HG03442 (cell line): ENCODE measurements at regions not wholly inside any gene's neighbourhood (a gene's known extent, or its start where the extent isn't known, plus 50 kb on each side); places are given as distances from the start of the nearest gene placed in this dataset.

Source experiments
- ATAC-seq: cut with Tn5 transposase; IDR thresholded peaks from one replicate; pipeline ENCODE4 v1.9.1; 2021; ENCODE audit warnings: mild to moderate bottlenecking, moderate library complexity; ENCODE audit not compliant: unreplicated experiment

- ATAC-seq: no peak
Measured at GRCh38 chr12:118467641-118468305, 91.4 kb downstream of the SUDS3 start.

GRCh38 chr12:118472940-118473339 lies 96.6 kb downstream of the SUDS3 start:
- ATAC-seq: no peak

GRCh38 chr12:118480235-118480634 lies 103.9 kb downstream of the SUDS3 start:
- no peak for ATAC-seq

GRCh38 chr12:118488034-118488433 lies 111.7 kb downstream of the SUDS3 start:
- ATAC-seq: no peak

GRCh38 chr12:118493962-118494361 lies 117.6 kb downstream of the SUDS3 start:
- ATAC-seq: no peak

- ATAC-seq: no peak
Measured at GRCh38 chr12:118494776-118495175, 118.4 kb downstream of the SUDS3 start.

DNA sequence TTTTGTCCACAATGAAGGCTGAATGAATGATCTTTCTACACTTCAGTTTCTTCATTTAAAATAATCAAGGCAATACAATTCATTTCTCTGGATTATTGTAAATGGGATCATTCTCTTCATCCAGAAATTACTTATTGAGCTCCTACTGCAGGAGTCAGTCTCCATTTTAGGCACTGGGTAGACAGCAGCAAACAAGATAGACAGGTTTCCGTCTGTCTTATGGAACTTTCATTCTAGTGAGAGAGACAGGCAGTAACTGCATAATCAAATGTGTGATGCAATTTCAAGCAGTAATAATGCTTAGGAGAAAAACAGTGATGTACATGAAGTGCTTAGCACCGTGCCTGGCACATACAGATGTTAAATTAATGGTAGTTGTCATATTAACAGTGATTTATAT lies 118.9 kb downstream of the SUDS3 start:
- no peak for ATAC-seq

DNA sequence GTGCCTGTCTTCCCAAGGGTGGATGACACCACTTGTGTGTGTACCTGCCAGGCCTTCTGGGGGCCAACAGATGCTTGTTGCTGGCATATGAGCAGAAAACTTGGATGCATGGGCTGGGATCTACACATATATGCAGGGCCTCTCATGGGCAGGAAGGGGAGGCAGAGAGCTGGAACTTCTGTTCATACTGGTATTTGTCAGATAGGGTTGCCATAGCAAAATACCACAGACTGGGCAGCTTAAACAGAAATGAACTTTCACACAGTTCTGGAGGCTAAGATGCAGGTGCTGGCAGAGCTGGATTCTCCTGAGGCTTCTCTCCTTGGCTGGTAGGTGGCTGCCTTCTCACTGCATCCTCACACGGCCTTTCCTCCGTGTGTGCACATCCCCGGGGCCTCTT lies 121.8 kb downstream of the SUDS3 start:
- ATAC-seq: no peak

DNA sequence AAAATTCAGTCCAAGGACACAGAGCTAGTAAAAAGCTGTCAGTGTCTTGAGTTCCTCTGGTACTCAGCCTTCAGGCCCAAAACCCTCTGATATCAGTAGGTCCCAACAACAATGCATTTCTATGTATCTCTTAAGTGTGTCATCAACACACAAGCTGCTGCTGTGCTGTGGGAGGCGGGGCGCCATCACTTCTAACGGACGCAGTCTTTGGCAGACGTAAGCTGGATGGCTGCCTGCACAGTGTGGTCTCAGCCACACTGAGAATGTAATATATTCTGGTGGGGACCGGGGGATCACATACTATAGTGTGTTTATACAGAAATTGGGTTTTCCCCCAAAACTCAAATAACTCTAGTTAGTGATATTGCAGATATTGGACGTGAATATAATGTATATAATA lies 123.9 kb downstream of the SUDS3 start:
- ATAC-seq: no peak

DNA sequence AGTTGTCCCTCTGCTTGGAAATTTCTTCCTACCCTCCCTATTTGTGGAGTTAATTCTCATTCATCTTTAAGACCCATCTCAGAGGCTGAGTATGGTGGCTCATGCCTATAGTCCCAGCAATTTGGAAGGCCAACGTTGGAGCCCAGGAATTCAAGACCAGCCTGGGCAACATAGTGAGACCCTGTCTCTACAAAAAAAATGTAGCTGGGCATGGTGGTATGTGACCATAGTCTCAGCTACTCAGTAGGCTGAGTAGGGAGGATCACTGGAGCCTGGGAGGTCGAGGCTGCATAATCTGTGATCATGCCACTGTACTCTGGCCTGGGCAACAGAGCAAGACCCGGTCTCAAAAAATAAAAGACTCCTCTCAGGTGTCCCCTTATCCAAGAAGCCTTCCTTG lies 125.1 kb downstream of the SUDS3 start:
- no peak for ATAC-seq

DNA sequence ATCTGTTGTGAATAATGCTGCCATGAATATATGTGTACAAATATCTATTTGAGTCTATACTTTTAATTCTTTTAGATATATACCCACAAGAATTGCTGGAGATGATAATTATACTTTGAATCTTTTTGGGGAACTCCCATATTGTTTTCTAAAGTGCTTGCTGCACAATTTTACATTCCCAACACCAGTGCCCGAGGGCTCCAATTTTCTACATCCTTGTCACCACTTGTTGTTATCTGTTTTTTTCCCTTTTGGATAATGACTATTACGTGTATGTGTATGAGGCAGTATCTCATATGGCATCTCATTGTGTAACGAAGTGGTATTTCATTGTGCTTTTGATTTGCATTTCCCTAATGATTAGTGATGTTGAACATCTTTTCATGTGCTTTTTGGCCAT lies 127.1 kb downstream of the SUDS3 start:
- ATAC-seq: no peak

DNA sequence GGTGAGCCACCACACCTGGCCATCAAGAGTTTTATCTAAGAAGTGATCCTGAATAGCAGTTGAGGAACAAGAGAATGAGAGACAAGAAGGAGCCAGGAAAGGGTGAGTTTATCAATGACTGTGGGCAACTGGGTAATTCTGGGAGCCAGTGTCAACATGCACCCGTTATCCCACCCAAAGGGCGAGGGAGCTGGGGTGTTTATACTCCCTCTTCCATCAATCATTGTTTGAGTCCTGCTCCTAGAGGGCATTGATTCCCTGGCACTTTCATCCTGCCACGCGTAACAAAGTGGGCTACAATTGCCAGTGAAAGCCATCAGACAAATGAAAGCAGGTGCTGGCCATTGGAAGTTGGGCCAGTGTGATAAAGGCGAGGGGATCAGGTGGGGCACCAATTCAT lies 136.3 kb downstream of the SUDS3 start:
- no peak for ATAC-seq

DNA sequence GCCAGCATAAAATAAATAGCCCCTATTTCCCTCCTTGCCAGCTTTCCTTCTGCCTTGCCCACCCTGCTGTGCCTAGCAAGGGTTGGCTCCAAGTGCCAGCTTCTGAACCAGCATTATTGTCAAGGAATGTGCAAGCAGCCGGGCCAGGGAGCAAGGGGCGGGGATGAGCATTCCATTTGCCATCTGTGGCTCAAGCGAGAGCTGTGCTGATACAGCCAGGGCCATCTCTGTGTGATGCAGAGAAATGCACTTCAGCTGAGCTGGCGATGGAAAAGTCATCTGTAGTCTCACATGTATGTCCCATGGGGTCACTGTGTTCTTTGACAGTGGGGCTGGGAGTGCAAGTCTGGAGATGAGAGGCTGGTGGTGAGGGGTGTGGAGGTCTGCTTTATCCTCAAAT lies 137.3 kb downstream of the SUDS3 start:
- ATAC-seq: no peak

- no peak for ATAC-seq
Measured at GRCh38 chr12:118514297-118514696, 137.9 kb downstream of the SUDS3 start.

DNA sequence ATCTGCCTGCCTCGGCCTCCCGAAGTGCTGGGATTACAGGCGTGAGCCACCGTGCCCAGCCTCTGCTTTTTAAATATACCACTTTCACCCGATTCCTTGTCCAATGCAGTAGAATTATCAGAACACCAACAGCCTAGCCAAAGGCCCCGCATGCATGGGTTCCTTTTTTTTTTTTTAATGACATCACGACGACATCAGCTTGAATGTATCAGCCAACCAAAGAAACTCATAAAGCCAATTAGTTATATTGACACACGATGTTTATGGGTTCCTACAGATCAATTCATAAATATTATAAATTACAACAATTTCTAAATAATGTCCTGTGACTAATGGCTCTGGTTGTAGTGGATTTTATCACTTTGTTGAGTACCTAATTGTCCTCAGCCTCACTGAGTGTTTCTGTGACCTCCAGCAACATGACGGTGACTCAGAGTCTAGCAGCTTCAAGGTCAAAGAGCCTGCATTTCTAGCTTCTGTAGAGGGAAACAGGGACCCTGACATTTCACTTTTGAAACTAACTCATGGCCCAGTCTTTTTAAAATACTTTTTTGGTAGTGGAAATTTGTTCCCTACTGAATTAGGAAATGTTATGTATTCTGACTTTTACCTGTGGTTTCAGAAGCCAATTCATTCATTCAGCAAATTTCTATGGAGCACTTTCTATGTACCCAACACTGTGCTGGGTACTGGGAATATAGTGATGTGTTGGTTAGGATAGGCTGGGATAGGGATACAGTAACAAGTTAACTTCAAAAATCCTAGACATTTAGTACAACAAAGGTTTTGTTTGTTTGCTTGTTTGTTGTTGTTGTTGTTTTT lies 144.1 kb downstream of the SUDS3 start:
- ATAC-seq: no peak

- no peak for ATAC-seq
Measured at GRCh38 chr12:118521036-118521370, 144.6 kb downstream of the SUDS3 start.

- ATAC-seq: no peak
Measured at GRCh38 chr12:118524446-118524845, 148.1 kb downstream of the SUDS3 start.

DNA sequence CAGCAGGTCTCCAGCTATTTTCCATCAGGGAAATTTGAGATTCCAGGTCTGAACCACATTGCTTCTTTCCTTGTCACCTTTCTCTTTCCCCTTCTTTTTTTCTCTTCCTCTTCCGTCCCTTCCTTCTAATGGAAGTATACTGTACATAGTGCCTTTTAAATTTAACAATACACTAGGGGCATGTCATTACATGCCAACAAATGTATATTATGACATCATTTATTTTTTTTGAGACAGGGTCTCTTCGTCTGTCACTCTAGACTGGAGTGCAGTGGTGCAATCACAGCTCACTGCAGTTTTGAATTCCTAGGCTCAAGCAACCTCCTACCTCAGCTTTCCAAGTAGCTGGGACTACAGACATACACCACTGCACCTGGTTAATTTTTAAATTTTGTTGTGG lies 148.9 kb downstream of the SUDS3 start:
- ATAC-seq: no peak

DNA sequence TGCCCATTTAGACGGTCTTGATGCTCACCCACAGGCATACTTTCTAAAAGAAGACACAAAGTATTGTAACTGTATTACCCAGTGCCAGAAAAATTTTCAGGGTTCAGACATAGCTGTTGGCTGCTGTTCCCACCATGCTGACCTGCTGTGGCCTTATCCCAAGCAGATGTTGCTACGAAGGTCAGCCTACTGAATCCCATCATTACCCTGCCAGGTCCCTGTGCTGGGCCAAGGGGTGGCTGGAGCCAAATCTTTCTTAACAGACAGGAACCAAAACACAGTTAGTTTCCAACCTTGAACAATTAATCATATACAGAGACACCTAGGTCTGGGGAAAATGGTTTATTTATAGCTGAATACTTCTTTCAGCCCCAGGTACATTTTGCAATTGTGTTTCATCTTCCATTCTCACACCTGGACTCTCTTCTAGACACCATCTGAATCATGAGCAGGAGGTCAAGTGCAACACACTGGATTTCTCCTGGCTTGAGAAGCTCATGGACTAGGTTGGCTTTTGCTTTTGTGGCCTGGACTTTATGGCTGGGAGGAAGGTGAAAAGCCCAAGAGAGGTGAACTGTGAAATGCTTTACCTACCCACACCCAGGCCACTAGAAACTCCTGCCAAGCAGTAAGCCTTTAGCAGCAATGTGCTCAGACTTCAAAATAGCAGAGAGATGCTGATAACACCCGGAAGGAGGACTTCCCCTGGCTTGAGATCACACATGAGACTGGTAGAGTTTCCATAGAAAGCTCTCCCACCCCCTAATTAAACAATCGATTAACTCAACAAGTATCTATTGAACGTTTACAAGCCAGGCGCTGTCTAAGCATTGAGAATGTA lies 150.1 kb downstream of the SUDS3 start:
- ATAC-seq: no peak

- no peak for ATAC-seq
Measured at GRCh38 chr12:118527310-118527709, 151.0 kb downstream of the SUDS3 start.

- ATAC-seq: no peak
Measured at GRCh38 chr12:118528625-118529024, 152.3 kb downstream of the SUDS3 start.

DNA sequence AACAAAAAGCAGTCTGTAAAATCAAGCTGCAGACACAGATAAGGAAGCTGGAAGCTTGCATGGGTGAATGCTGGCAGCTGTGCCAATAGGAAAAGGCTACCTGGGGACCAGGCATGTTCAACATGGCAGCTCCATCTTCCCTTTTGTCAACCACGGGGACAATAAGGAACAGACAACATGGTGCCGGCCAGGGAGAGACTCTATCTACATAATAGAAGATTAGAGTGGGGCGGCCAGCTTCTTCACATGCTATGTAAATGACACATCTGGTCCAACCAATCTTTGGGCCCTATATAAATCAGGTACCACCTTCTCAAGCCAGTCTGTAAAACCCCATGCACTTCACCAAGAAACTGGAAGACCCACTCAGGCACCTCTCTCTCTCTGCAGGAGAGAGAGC lies 157.6 kb downstream of the SUDS3 start:
- no peak for ATAC-seq
